ENCODE measurements at regions not wholly inside any gene's neighbourhood (a gene's known extent, or its start where the extent isn't known, plus 50 kb on each side); places are given as distances from the start of the nearest gene placed in this dataset.
A peak's percentile ranks its signal among the peaks of the same experiment; 100 is the strongest.

- no peak overlapping the region for H3K14ac ChIP-seq (ENCODE audit: low read length)
- H3K9ac ChIP-seq (ENCODE audit: low read length): no peak overlapping the region
- no peak overlapping the region for H3K4me3 ChIP-seq (ENCODE audit: low read depth, low read length)
- H2AFZ ChIP-seq (ENCODE audit: insufficient read depth, low read length, poor library complexity): no peak overlapping the region
- no peak overlapping the region for H4K12ac ChIP-seq (ENCODE audit: low read depth, low read length)
- no peaks in the 10 kb centered on the region for H3K36me3 ChIP-seq (ENCODE audit: control insufficient read depth in 1 of 2, insufficient read depth in 2 of 2, low read length in 2 of 2)
- H2AK5ac ChIP-seq (ENCODE audit: low read length): no peak overlapping the region
- H2BK120ac ChIP-seq (ENCODE audit: insufficient read depth, low read length, poor library complexity): no peak overlapping the region
- H3K4me2 ChIP-seq (ENCODE audit: low read length): no peak overlapping the region
- peaks cover 21% of the 10 kb centered on the region for H3K9me3 ChIP-seq (ENCODE audit: insufficient read depth, low read depth, low read length)
- H4K91ac ChIP-seq (ENCODE audit: low read depth, low read length): no peak overlapping the region
- H3K27ac ChIP-seq (ENCODE audit: low read depth, low read length): no peak overlapping the region
- H2BK12ac ChIP-seq (ENCODE audit: low read length): no peak overlapping the region
- H3K79me1 ChIP-seq (ENCODE audit: low read length): no peaks in the 10 kb centered on the region
- H3K4ac ChIP-seq (ENCODE audit: low read depth, low read length): no peak overlapping the region
- no CpG with 5 or more reads among the region's 11 CpGs for WGBS (ENCODE audit: extremely low coverage, insufficient coverage, insufficient read length)
- no peaks in the 10 kb centered on the region for H3K4me1 ChIP-seq (ENCODE audit: control insufficient read depth in 1 of 2, insufficient read depth in 2 of 2, low read length in 2 of 2)
- no peak overlapping the region for H4K8ac ChIP-seq (ENCODE audit: low read depth, low read length)
- peaks cover 2% of the 10 kb centered on the region for H3K27me3 ChIP-seq (ENCODE audit: insufficient read depth, low read length)
- H3K18ac ChIP-seq (ENCODE audit: low read length): no peak overlapping the region
- no peak overlapping the region for H2BK5ac ChIP-seq (ENCODE audit: low read depth, low read length, poor library complexity)
- H3K79me2 ChIP-seq (ENCODE audit: control insufficient read depth, insufficient read depth, low read length, poor library complexity): no peaks in the 10 kb centered on the region
- H3K23ac ChIP-seq (ENCODE audit: low read length): no peak overlapping the region
- DNase-seq: no peak
These were observed 123.2 kb downstream of the KCNJ18 start for GRCh38 chr17:21815352-21816063.

- no peak overlapping the region for H3K23ac ChIP-seq (ENCODE audit: low read length)
- H3K9ac ChIP-seq (ENCODE audit: low read length): no peak overlapping the region
- no peak overlapping the region for H3K4me3 ChIP-seq (ENCODE audit: low read depth, low read length)
- H2BK5ac ChIP-seq (ENCODE audit: low read depth, low read length, poor library complexity): no peak overlapping the region
- H2BK120ac ChIP-seq (ENCODE audit: insufficient read depth, low read length, poor library complexity): no peak overlapping the region
- no peaks in the 10 kb centered on the region for H3K4me1 ChIP-seq (ENCODE audit: control insufficient read depth in 1 of 2, insufficient read depth in 2 of 2, low read length in 2 of 2)
- H2AK5ac ChIP-seq (ENCODE audit: low read length): no peak overlapping the region
- H3K18ac ChIP-seq (ENCODE audit: low read length): no peak overlapping the region
- H3K27me3 ChIP-seq (ENCODE audit: insufficient read depth, low read length): peaks cover 2% of the 10 kb centered on the region
- H3K4ac ChIP-seq (ENCODE audit: low read depth, low read length): no peak overlapping the region
- H3K79me1 ChIP-seq (ENCODE audit: low read length): no peaks in the 10 kb centered on the region
- no peak overlapping the region for H4K12ac ChIP-seq (ENCODE audit: low read depth, low read length)
- no peak overlapping the region for H2BK12ac ChIP-seq (ENCODE audit: low read length)
- H3K9me3 ChIP-seq (ENCODE audit: insufficient read depth, low read depth, low read length): peaks cover 23% of the 10 kb centered on the region
- H3K4me2 ChIP-seq (ENCODE audit: low read length): no peak overlapping the region
- no peaks in the 10 kb centered on the region for H3K36me3 ChIP-seq (ENCODE audit: control insufficient read depth in 1 of 2, insufficient read depth in 2 of 2, low read length in 2 of 2)
- H2AFZ ChIP-seq (ENCODE audit: insufficient read depth, low read length, poor library complexity): no peak overlapping the region
- H3K27ac ChIP-seq (ENCODE audit: low read depth, low read length): no peak overlapping the region
- no peaks in the 10 kb centered on the region for H3K79me2 ChIP-seq (ENCODE audit: control insufficient read depth, insufficient read depth, low read length, poor library complexity)
- no peak overlapping the region for H3K14ac ChIP-seq (ENCODE audit: low read length)
- H4K8ac ChIP-seq (ENCODE audit: low read depth, low read length): no peak overlapping the region
- DNase-seq: no peak
- no peak overlapping the region for H4K91ac ChIP-seq (ENCODE audit: low read depth, low read length)
- no CpG with 5 or more reads among the region's 15 CpGs for WGBS (ENCODE audit: extremely low coverage, insufficient coverage, insufficient read length)
These were observed 124.6 kb downstream of the KCNJ18 start for GRCh38 chr17:21816592-21817567.

GRCh38 chr17:21817791-21818364, 125.6 kb downstream of the KCNJ18 start:
- H3K18ac ChIP-seq (ENCODE audit: low read length): no peak overlapping the region
- no peak overlapping the region for H3K4me3 ChIP-seq (ENCODE audit: low read depth, low read length)
- no peak overlapping the region for H4K91ac ChIP-seq (ENCODE audit: low read depth, low read length)
- no peaks in the 10 kb centered on the region for H3K4me1 ChIP-seq (ENCODE audit: control insufficient read depth in 1 of 2, insufficient read depth in 2 of 2, low read length in 2 of 2)
- no peaks in the 10 kb centered on the region for H3K79me2 ChIP-seq (ENCODE audit: control insufficient read depth, insufficient read depth, low read length, poor library complexity)
- DNase-seq: no peak
- H3K9me3 ChIP-seq (ENCODE audit: insufficient read depth, low read depth, low read length): peaks cover 23% of the 10 kb centered on the region
- no peaks in the 10 kb centered on the region for H3K79me1 ChIP-seq (ENCODE audit: low read length)
- H3K36me3 ChIP-seq (ENCODE audit: control insufficient read depth in 1 of 2, insufficient read depth in 2 of 2, low read length in 2 of 2): no peaks in the 10 kb centered on the region
- H3K23ac ChIP-seq (ENCODE audit: low read length): no peak overlapping the region
- no CpG with 5 or more reads among the region's 7 CpGs for WGBS (ENCODE audit: extremely low coverage, insufficient coverage, insufficient read length)
- no peak overlapping the region for H2BK5ac ChIP-seq (ENCODE audit: low read depth, low read length, poor library complexity)
- no peak overlapping the region for H3K14ac ChIP-seq (ENCODE audit: low read length)
- H4K12ac ChIP-seq (ENCODE audit: low read depth, low read length): no peak overlapping the region
- no peak overlapping the region for H2AFZ ChIP-seq (ENCODE audit: insufficient read depth, low read length, poor library complexity)
- peak overlapping the region; percentile 8 for H3K9ac ChIP-seq (ENCODE audit: low read length)
- H3K4me2 ChIP-seq (ENCODE audit: low read length): no peak overlapping the region
- no peak overlapping the region for H4K8ac ChIP-seq (ENCODE audit: low read depth, low read length)
- H3K27ac ChIP-seq (ENCODE audit: low read depth, low read length): no peak overlapping the region
- no peak overlapping the region for H2BK12ac ChIP-seq (ENCODE audit: low read length)
- no peak overlapping the region for H3K4ac ChIP-seq (ENCODE audit: low read depth, low read length)
- H2AK5ac ChIP-seq (ENCODE audit: low read length): no peak overlapping the region
- no peak overlapping the region for H2BK120ac ChIP-seq (ENCODE audit: insufficient read depth, low read length, poor library complexity)
- peaks cover 2% of the 10 kb centered on the region for H3K27me3 ChIP-seq (ENCODE audit: insufficient read depth, low read length)

- H3K27me3 ChIP-seq (ENCODE audit: insufficient read depth, low read length): no peaks in the 10 kb centered on the region
- H2AK5ac ChIP-seq (ENCODE audit: low read length): no peak overlapping the region
- no CpG with 5 or more reads among the region's 1 CpG for WGBS (ENCODE audit: extremely low coverage, insufficient coverage, insufficient read length)
- no peak overlapping the region for H2BK12ac ChIP-seq (ENCODE audit: low read length)
- H2BK120ac ChIP-seq (ENCODE audit: insufficient read depth, low read length, poor library complexity): no peak overlapping the region
- H3K27ac ChIP-seq (ENCODE audit: low read depth, low read length): no peak overlapping the region
- H3K23ac ChIP-seq (ENCODE audit: low read length): no peak overlapping the region
- H3K36me3 ChIP-seq (ENCODE audit: control insufficient read depth in 1 of 2, insufficient read depth in 2 of 2, low read length in 2 of 2): no peaks in the 10 kb centered on the region
- H2AFZ ChIP-seq (ENCODE audit: insufficient read depth, low read length, poor library complexity): no peak overlapping the region
- no peak overlapping the region for H4K12ac ChIP-seq (ENCODE audit: low read depth, low read length)
- no peak overlapping the region for H2BK5ac ChIP-seq (ENCODE audit: low read depth, low read length, poor library complexity)
- H3K14ac ChIP-seq (ENCODE audit: low read length): no peak overlapping the region
- no peak for DNase-seq
- H3K79me1 ChIP-seq (ENCODE audit: low read length): no peaks in the 10 kb centered on the region
- no peak overlapping the region for H4K8ac ChIP-seq (ENCODE audit: low read depth, low read length)
- H3K9me3 ChIP-seq (ENCODE audit: insufficient read depth, low read depth, low read length): peaks cover 4% of the 10 kb centered on the region
- H3K9ac ChIP-seq (ENCODE audit: low read length): no peak overlapping the region
- no peak overlapping the region for H3K4me2 ChIP-seq (ENCODE audit: low read length)
- no peak overlapping the region for H3K4ac ChIP-seq (ENCODE audit: low read depth, low read length)
- no peaks in the 10 kb centered on the region for H3K79me2 ChIP-seq (ENCODE audit: control insufficient read depth, insufficient read depth, low read length, poor library complexity)
- H3K4me3 ChIP-seq (ENCODE audit: low read depth, low read length): no peak overlapping the region
- H3K18ac ChIP-seq (ENCODE audit: low read length): no peak overlapping the region
- no peak overlapping the region for H4K91ac ChIP-seq (ENCODE audit: low read depth, low read length)
- no peaks in the 10 kb centered on the region for H3K4me1 ChIP-seq (ENCODE audit: control insufficient read depth in 1 of 2, insufficient read depth in 2 of 2, low read length in 2 of 2)
These were observed 130.8 kb downstream of the KCNJ18 start for GRCh38 chr17:21823090-21823489.
